ENCODE measurements at regions not wholly inside any gene's neighbourhood (a gene's known extent, or its start where the extent isn't known, plus 50 kb on each side); places are given as distances from the start of the nearest gene placed in this dataset.

DNA sequence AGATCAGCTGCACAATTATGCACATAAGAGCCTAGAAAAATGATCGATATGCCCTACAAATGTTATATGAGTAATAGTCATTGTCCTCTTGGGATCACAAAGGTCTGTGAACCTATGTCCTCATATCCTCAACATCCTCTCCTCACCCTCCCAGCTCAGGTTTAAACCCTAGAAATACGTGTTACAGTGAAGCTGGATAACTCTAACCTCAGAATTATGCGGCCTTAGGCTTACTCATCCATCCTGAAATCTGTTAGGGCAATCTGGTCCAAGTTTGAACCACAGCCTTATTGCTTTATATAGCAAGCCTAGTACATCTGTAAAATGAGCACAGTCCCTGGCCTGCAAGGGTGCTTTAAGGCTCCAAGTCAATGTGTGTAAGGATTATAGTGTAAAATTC, 84.2 kb upstream of the FRMD4A start:
- TF ChIP-seq, protein P1, sequence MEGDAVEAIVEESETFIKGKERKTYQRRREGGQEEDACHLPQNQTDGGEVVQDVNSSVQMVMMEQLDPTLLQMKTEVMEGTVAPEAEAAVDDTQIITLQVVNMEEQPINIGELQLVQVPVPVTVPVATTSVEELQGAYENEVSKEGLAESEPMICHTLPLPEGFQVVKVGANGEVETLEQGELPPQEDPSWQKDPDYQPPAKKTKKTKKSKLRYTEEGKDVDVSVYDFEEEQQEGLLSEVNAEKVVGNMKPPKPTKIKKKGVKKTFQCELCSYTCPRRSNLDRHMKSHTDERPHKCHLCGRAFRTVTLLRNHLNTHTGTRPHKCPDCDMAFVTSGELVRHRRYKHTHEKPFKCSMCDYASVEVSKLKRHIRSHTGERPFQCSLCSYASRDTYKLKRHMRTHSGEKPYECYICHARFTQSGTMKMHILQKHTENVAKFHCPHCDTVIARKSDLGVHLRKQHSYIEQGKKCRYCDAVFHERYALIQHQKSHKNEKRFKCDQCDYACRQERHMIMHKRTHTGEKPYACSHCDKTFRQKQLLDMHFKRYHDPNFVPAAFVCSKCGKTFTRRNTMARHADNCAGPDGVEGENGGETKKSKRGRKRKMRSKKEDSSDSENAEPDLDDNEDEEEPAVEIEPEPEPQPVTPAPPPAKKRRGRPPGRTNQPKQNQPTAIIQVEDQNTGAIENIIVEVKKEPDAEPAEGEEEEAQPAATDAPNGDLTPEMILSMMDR (IDR thresholded peaks at IDR 0.05) = no peak
- no peak for TF ChIP-seq POLR2A (IDR thresholded peaks at IDR 0.05)

Measured in lower leg skin (tissue), 3 donors.